GM18505 (cell line): ENCODE measurements at regions not wholly inside any gene's neighbourhood (a gene's known extent, or its start where the extent isn't known, plus 50 kb on each side); places are given as distances from the start of the nearest gene placed in this dataset.

ENCODE experiments used
- ATAC-seq: cut with Tn5 transposase; IDR thresholded peaks from one replicate; pipeline ENCODE4 v1.9.1; 2021; ENCODE audit not compliant: unreplicated experiment
- POLR2A ChIP-seq: IDR thresholded peaks from 4 replicates; pipeline ENCODE4 v1.6.1; 2011; ENCODE audit warnings: borderline replicate concordance; ENCODE audit not compliant: insufficient read depth, insufficient read length; ENCODE audit errors: extremely low read depth

- ATAC-seq, result no peak
- TF ChIP-seq POLR2A, result no peak
Observed at GRCh38 chr11:112470355-112470754, 209.7 kb upstream of the PLET1 start.

GRCh38 chr11:112471731-112472130, 211.1 kb upstream of the PLET1 start:
- ATAC-seq, result no peak
- TF ChIP-seq POLR2A, result no peak

GRCh38 chr11:112477152-112477551, 216.5 kb upstream of the PLET1 start:
- ATAC-seq, result no peak
- no peak for TF ChIP-seq POLR2A

- no peak for ATAC-seq
- TF ChIP-seq POLR2A, result no peak
Observed at GRCh38 chr11:112477581-112478317, 217.1 kb upstream of the PLET1 start.

- TF ChIP-seq POLR2A, result no peak
- ATAC-seq, result no peak
Observed at GRCh38 chr11:112478806-112479205, 218.1 kb upstream of the PLET1 start.

- no peak for ATAC-seq
- TF ChIP-seq POLR2A, result no peak
Observed at GRCh38 chr11:112481431-112481830, 220.8 kb upstream of the PLET1 start.

GRCh38 chr11:112481893-112482292, 221.2 kb upstream of the PLET1 start:
- no peak for TF ChIP-seq POLR2A
- no peak for ATAC-seq

- no peak for ATAC-seq
- TF ChIP-seq POLR2A, result no peak
Observed at GRCh38 chr11:112485280-112485679, 224.6 kb upstream of the PLET1 start.

- no peak for ATAC-seq
- TF ChIP-seq POLR2A, result no peak
Observed at GRCh38 chr11:112497826-112498225, 237.2 kb upstream of the PLET1 start.

GRCh38 chr11:112498701-112499100, 238.0 kb upstream of the PLET1 start:
- no peak for ATAC-seq
- no peak for TF ChIP-seq POLR2A

GRCh38 chr11:112499153-112499880, 238.7 kb upstream of the PLET1 start:
- no peak for ATAC-seq
- no peak for TF ChIP-seq POLR2A

- no peak for TF ChIP-seq POLR2A
- no peak for ATAC-seq
Observed at GRCh38 chr11:112499881-112500204, 239.2 kb upstream of the PLET1 start.

- no peak for ATAC-seq
- no peak for TF ChIP-seq POLR2A
Observed at GRCh38 chr11:112503410-112503809, 242.8 kb upstream of the PLET1 start.

- no peak for ATAC-seq
- TF ChIP-seq POLR2A, result no peak
Observed at GRCh38 chr11:112504056-112504455, 243.4 kb upstream of the PLET1 start.

GRCh38 chr11:112506852-112507251, 246.2 kb upstream of the PLET1 start:
- TF ChIP-seq POLR2A, result no peak
- no peak for ATAC-seq

GRCh38 chr11:112507281-112507680, 246.6 kb upstream of the PLET1 start:
- TF ChIP-seq POLR2A, result no peak
- no peak for ATAC-seq
